Panc1 (cell line): ENCODE measurements at regions not wholly inside any gene's neighbourhood (a gene's known extent, or its start where the extent isn't known, plus 50 kb on each side); places are given as distances from the start of the nearest gene placed in this dataset.
A peak's percentile ranks its signal among the peaks of the same experiment; 100 is the strongest.

Experiments
- ATAC-seq: fragments of 200-7000 bp; cut with Tn5 transposase; 2 replicates; pipeline ENCODE4 v1.9.1; 2020; ENCODE audit warnings: mild to moderate bottlenecking, moderate library complexity
- BruUV-seq: library from RNA; stranded (reverse); fragments of 400-500 nt; replicated peaks from 2 replicates; lab custom pipeline; 2021; lab: Mats Ljungman, UMichigan
- CTCF ChIA-PET: fragments of 300-600 bp; sonication (Branson Sonifier 250); formaldehyde crosslinking; loops from one replicate; lab custom pipeline; 2022; ENCODE audit warnings: antibody characterized with exemption; lab: Charles Lee
- POLR2A ChIA-PET: fragments of 300-600 bp; sonication (Branson Sonifier 250); formaldehyde crosslinking; loops from one replicate; lab custom pipeline; 2022; ENCODE audit warnings: antibody characterized with exemption; lab: Charles Lee
- DNase-seq: peaks from one replicate; pipeline ENCODE4 v3.0.0-alpha.2; 2010; ENCODE audit warnings: low read depth, low spot score
- H3K27ac ChIP-seq: 2 replicates; pipeline ENCODE4 v1.5.1; 2011; ENCODE audit warnings: mild to moderate bottlenecking, low read length, inconsistent platforms
- H3K27me3 ChIP-seq: fragments of 200-500 bp; sonication (Bioruptor generic); 2 replicates; pipeline ENCODE4 v1.6.0; 2014; ENCODE audit warnings: low read length, inconsistent platforms; ENCODE audit not compliant: control insufficient read depth, insufficient read depth
- H3K36me3 ChIP-seq: fragments of 200-500 bp; sonication (Bioruptor generic); 2 replicates; pipeline ENCODE4 v1.5.1; 2014; ENCODE audit warnings: inconsistent platforms, mild to moderate bottlenecking, low read length, moderate library complexity; ENCODE audit not compliant: control insufficient read depth, insufficient read depth
- H3K4me1 ChIP-seq: 2 replicates; pipeline ENCODE4 v1.5.1; 2011; ENCODE audit warnings: inconsistent platforms, mild to moderate bottlenecking, low read length, moderate library complexity; ENCODE audit not compliant: control insufficient read depth, insufficient read depth
- H3K4me3 ChIP-seq, 2 experiments: 2 replicates each; pipeline ENCODE4 v1.5.1; 2011 to 2012; ENCODE audit warnings: low read depth in 2 of 2, low read length in 2 of 2, mild to moderate bottlenecking in 2 of 2, inconsistent platforms in 1 of 2, moderate library complexity in 1 of 2
- H3K9me3 ChIP-seq: fragments of 200-500 bp; sonication (Bioruptor generic); 2 replicates; pipeline ENCODE4 v1.5.1; 2014; ENCODE audit warnings: low read depth, mild to moderate bottlenecking, inconsistent platforms, low read length, moderate library complexity; ENCODE audit not compliant: control insufficient read depth, insufficient read depth
- POLR2AphosphoS5 ChIP-seq: IDR thresholded peaks from 2 replicates; pipeline ENCODE4 v1.6.1; 2012; ENCODE audit warnings: mild to moderate bottlenecking, low read depth, low read length, moderate library complexity
- SIN3A ChIP-seq: IDR thresholded peaks from 2 replicates; pipeline ENCODE4 v1.6.1; 2012; ENCODE audit warnings: low read depth, mild to moderate bottlenecking, low read length, moderate library complexity, borderline replicate concordance; ENCODE audit not compliant: insufficient read depth
- TCF7L2 ChIP-seq: IDR thresholded peaks from 2 replicates; pipeline ENCODE4 v1.6.1; 2011; ENCODE audit warnings: mild to moderate bottlenecking, low read depth, low read length, inconsistent platforms
- in situ Hi-C: cut with HindIII; loops from 2 replicates; pipeline ENCODE4 v1.10.0; 2016; ENCODE audit warnings: low sequenced_read_pairs, low pct_unique_long_range_greater_than_20kb
- intact Hi-C: fragments of 100-400 bp; cut with micrococcal nuclease; formaldehyde crosslinking; loops from one replicate; pipeline ENCODE4 v1.10.0; 2022; ENCODE audit not compliant: unreplicated experiment
- TF ChIP-seq, protein P1 (sequence below), 2 experiments: IDR thresholded peaks; 2 replicates each; pipeline ENCODE4 v1.6.1; 2011 to 2012; ENCODE audit warnings: low read depth in 2 of 2, control low read depth in 1 of 2, low read length in 1 of 2, mild to moderate bottlenecking in 1 of 2, moderate library complexity in 1 of 2; ENCODE audit not compliant: insufficient read depth in 1 of 2
- TF ChIP-seq, protein P2 (sequence below): fragments of 450-650 bp; IDR thresholded peaks from 2 replicates; pipeline ENCODE4 v1.5.1; 2017; ENCODE audit warnings: mild to moderate bottlenecking

DNA sequence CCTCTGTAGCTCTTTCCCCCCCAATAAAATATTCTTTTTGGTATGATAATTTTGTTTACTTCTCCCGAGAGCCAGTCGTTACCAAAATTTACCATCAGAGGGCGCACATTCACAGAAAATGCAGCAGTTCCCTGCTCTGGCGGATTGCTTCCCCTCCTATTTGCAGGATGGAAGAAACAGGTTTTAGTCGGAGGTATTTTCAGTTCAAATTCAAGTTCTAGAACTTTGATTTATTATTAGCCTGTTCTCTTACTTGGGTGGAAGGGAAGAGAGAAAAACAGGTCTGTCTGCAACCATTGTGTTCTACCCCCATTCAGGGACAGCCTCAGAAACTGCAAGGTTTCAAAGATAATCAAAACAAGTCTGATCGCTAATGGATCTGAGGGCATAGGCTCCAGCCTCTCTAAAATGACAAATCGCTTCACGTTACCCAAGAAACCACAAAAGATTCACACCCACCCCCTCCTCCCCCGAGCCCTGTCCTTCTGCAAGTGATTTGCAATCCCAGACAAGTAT is 263.8 kb upstream of the RPS6KA3 start:
- no peak overlapping the region for H3K27ac ChIP-seq
- no TSS peak for BruUV-seq

DNA sequence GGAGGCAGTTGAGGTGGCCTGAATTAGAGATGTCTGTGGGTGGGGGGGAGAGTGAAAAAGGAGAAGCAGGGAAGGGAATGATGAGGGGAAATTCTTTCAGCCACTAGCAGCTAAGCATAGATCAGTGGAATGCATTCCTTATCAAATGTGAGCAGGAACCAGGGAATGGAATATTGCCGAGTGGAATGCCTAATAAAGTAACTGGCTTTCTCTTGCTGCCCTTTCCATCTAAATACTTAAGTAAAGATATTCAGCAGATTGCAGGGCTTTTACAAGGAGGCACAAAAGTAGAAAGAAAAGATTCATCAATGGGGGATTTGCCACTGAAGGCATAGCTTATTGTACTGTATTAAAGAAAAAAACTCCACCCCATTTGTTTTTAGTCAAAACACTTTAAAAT is 263.0 kb upstream of the RPS6KA3 start:
- POLR2A ChIA-PET = no interaction called here
- CTCF ChIA-PET = interaction anchor here (0.6 to 1.3 kb wide), 3 partner anchors 18 to 955 kb away, joined by 3 to 7 read pairs (median 4); no protein-coding TSS in a partner anchor
- in situ Hi-C loops = no loop called here

More for the DNA sequence above, 263.8 kb upstream of the RPS6KA3 start:
- POLR2A ChIA-PET = no interaction called here
- in situ Hi-C loops = no loop called here
- Histone ChIP-seq H3K4me1 (no peaks in the 10 kb centered on the region), H3K36me3 (no peaks in the 10 kb centered on the region), H3K9me3 (no peaks in the 10 kb centered on the region), H3K4me3 (no peak overlapping the region), H3K27me3 (no peaks in the 10 kb centered on the region)
- intact Hi-C loops = loop anchor here (10.0 kb wide), 1 partner anchor 944 kb away; no protein-coding TSS in a partner anchor
- TF ChIP-seq, protein P1, sequence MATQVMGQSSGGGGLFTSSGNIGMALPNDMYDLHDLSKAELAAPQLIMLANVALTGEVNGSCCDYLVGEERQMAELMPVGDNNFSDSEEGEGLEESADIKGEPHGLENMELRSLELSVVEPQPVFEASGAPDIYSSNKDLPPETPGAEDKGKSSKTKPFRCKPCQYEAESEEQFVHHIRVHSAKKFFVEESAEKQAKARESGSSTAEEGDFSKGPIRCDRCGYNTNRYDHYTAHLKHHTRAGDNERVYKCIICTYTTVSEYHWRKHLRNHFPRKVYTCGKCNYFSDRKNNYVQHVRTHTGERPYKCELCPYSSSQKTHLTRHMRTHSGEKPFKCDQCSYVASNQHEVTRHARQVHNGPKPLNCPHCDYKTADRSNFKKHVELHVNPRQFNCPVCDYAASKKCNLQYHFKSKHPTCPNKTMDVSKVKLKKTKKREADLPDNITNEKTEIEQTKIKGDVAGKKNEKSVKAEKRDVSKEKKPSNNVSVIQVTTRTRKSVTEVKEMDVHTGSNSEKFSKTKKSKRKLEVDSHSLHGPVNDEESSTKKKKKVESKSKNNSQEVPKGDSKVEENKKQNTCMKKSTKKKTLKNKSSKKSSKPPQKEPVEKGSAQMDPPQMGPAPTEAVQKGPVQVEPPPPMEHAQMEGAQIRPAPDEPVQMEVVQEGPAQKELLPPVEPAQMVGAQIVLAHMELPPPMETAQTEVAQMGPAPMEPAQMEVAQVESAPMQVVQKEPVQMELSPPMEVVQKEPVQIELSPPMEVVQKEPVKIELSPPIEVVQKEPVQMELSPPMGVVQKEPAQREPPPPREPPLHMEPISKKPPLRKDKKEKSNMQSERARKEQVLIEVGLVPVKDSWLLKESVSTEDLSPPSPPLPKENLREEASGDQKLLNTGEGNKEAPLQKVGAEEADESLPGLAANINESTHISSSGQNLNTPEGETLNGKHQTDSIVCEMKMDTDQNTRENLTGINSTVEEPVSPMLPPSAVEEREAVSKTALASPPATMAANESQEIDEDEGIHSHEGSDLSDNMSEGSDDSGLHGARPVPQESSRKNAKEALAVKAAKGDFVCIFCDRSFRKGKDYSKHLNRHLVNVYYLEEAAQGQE (IDR thresholded peaks at IDR 0.05; ENCODE audit: insufficient read depth in 1 of 2, low read depth in 2 of 2, low read length in 1 of 2) = no peak
- TF ChIP-seq, protein P2, sequence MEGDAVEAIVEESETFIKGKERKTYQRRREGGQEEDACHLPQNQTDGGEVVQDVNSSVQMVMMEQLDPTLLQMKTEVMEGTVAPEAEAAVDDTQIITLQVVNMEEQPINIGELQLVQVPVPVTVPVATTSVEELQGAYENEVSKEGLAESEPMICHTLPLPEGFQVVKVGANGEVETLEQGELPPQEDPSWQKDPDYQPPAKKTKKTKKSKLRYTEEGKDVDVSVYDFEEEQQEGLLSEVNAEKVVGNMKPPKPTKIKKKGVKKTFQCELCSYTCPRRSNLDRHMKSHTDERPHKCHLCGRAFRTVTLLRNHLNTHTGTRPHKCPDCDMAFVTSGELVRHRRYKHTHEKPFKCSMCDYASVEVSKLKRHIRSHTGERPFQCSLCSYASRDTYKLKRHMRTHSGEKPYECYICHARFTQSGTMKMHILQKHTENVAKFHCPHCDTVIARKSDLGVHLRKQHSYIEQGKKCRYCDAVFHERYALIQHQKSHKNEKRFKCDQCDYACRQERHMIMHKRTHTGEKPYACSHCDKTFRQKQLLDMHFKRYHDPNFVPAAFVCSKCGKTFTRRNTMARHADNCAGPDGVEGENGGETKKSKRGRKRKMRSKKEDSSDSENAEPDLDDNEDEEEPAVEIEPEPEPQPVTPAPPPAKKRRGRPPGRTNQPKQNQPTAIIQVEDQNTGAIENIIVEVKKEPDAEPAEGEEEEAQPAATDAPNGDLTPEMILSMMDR = peak; percentile 70
- DNase-seq (no peak), ATAC-seq (no peak)
- CTCF ChIA-PET = interaction anchor here (0.6 to 1.3 kb wide), 3 partner anchors 521 to 954 kb away, joined by 3 to 9 read pairs (median 4); no protein-coding TSS in a partner anchor

More for the DNA sequence above, 263.0 kb upstream of the RPS6KA3 start:
- Histone ChIP-seq H3K36me3 (no peaks in the 10 kb centered on the region), H3K27me3 (no peaks in the 10 kb centered on the region), H3K4me3 (no peak overlapping the region), H3K4me1 (no peaks in the 10 kb centered on the region), H3K9me3 (no peaks in the 10 kb centered on the region), H3K27ac (no peak overlapping the region)
- BruUV-seq = no TSS peak
- DNase-seq (no peak), ATAC-seq (no peak)
- intact Hi-C loops = loop anchor here (10.0 kb wide), 2 partner anchors 945 to 1195 kb away; no protein-coding TSS in a partner anchor
- TF ChIP-seq, protein P2 = no peak
- TF ChIP-seq, protein P1 (IDR thresholded peaks at IDR 0.05; ENCODE audit: insufficient read depth in 1 of 2, low read depth in 2 of 2, low read length in 1 of 2) = no peak
- TF ChIP-seq SIN3A (no peak), POLR2AphosphoS5 (no peak), TCF7L2 (no peak)
